Frontal cortex (tissue), 3 donors: ENCODE measurements at regions not wholly inside any gene's neighbourhood (a gene's known extent, or its start where the extent isn't known, plus 50 kb on each side); places are given as distances from the start of the nearest gene placed in this dataset.

Experiments used
- DNase-seq, 2 donors: peaks; one replicate each; pipeline ENCODE4 v3.0.0; 2012; ENCODE audit warnings: low spot score in 2 of 2
- FAIRE-seq: peaks from 2 replicates; lab custom pipeline; 2012; peaks lifted over from hg19 to GRCh38; lab: Jason Lieb, UNC
- donor health status: control.
- donor health status: control.
- donor health status: control.

DNA sequence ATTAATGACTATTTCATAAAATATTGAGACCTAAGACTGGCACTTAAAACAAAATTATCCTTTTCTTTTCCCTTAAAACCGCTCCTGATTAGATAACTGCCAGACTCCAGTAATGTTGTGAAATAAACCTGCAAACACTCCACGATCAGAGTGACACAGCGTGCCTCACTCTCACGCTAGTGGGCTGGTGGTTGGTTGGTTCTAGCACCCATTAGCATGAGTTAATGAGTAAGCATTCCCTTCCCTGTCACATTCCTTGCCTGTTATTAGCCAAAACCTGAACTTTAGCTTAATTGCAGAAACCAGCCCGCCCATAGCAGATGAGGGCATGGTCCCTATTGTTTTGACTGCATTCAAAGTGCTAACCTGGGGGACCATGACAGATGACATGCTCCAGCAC is 193.4 kb downstream of the CD83 start:
- FAIRE-seq, result no peak
- DNase-seq, result no peak

GRCh38 chr6:14312587-14312986 is 195.0 kb downstream of the CD83 start:
- no peak for FAIRE-seq
- no peak for DNase-seq

GRCh38 chr6:14313248-14313647 is 195.7 kb downstream of the CD83 start:
- FAIRE-seq, result no peak

DNA sequence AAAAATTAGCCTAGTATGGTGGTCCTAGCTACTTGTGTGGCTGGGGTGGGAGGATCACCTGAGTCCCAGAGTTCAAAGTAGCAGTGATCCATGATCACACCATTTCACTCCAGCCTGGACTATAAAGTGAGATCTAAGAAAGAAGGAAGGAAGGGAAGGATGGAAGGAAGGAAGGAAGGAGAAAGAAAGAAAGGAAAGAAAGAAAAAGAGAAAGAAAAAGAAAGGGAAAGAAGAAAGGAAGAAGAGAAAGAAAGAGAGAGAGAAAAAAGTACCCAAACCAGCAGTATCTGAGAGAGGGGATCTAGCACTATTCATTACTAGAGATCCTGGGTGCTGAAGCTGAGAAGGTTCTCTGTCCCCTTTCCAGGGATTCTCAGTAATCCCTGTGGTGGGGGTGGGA is 197.8 kb downstream of the CD83 start:
- FAIRE-seq (no peak), DNase-seq (no peak)

More at GRCh38 chr6:14313248-14313647, 195.7 kb downstream of the CD83 start:
- no peak for DNase-seq

- no peak for DNase-seq
- no peak for FAIRE-seq
These were observed 199.2 kb downstream of the CD83 start for GRCh38 chr6:14316651-14317386.

DNA sequence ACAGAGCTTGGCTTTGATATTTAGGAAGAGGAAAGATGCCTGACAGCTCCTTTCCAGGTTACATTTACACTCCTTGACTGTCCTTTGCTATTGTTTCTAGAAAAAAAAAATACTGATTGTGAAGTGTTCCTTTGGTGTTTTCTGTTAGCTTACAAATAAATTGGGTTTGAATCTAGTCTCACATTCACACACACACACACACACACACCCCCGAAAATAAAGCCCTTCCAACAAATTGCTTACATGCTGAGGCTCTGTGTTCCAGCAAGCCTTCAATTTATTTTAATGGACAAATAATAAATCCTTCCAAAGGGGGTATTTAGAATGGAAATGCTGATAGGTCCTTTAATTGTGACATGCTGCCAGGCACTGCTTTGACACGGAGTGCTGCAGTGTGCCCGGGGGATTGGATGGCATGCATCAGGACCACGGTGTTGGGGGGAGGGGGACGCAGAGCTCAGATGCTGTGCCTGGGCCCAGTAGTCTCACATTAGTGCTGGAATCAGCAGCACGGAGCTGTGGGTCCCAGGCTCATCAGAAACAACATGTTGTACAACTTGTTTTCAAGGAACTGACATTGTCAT is 199.9 kb downstream of the CD83 start:
- DNase-seq (no peak), FAIRE-seq (no peak)

GRCh38 chr6:14320332-14320731 is 202.8 kb downstream of the CD83 start:
- DNase-seq (no peak), FAIRE-seq (no peak)

- DNase-seq (no peak), FAIRE-seq (no peak)
These were observed 204.6 kb downstream of the CD83 start for GRCh38 chr6:14321992-14322772.

DNA sequence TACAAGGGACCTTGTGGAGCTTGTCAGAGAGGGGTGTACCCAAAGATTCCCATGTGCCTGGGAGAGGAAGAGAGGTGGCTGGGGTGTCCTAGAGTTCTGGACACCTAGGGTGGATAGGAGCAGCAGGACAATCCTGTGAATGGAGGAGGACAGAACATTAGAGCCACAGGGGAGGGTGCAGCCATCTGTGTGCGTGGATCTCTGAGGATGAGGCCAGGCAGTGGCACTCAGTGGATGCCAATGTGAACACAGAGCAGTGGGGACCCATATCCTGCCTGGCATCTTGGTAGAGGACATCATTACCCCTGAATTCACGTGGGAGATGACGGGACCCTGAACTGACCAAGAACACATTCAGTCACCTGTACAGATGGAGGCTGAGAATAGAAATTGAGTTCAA is 205.3 kb downstream of the CD83 start:
- DNase-seq (no peak), FAIRE-seq (no peak)

DNA sequence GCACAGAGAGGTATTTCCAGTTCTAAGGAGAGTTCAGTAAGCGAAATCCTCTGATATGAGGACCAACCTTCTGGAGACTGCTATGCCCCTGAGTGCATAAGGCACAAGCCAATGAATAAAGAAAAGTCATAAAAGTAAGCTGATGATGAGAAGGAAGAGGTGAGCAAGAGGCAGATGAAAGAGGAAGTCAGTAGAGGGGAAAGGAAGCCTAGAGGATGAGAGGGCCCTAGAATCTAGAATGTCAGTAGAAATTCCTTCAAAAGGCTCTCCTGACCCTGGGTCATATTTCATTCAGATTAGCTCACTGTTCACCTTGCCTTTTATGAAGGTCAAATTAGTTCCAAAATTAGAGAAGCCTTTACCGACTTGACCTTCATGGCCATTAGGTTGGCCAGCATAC is 209.2 kb downstream of the CD83 start:
- FAIRE-seq, result no peak
- DNase-seq, result no peak

- FAIRE-seq (no peak), DNase-seq (no peak)
These were observed 210.6 kb downstream of the CD83 start for GRCh38 chr6:14328163-14328562.

DNA sequence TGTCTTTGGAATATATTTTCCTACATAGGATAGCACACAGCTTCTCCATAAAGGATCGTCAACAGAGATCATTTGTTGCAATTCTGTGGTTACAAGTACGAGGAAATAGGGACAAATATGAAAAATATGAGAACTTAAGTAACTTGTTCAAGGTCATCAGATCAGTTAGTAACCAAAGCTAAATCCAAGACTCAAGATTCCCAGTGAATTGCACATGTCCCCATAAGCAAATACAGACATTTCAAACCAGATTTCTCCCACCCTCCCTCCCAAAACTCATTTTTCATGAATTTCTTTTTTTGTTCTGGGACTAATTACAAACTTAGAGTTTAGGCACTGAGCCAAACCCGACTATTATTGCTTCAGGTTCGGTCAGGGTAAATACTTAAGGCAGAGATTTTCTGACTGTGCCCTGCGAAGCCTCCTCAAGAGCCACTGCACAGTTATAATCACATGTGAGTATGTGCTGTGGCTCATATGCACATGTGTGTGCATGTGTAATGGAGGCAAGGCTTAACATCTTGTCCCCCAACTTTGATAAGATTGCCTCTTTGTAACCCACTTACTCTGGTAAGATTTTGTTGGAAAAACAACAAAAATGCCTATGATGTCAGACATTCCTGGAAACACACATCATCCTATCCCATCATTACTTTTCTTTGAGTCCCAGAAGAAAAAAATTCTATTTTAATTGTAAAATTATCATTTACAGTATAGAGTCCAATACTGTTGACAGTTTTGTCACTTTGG is 216.2 kb downstream of the CD83 start:
- no peak for FAIRE-seq
- DNase-seq, result no peak

- DNase-seq, result no peak
- FAIRE-seq, result no peak
These were observed 217.5 kb downstream of the CD83 start for GRCh38 chr6:14335071-14335470.

DNA sequence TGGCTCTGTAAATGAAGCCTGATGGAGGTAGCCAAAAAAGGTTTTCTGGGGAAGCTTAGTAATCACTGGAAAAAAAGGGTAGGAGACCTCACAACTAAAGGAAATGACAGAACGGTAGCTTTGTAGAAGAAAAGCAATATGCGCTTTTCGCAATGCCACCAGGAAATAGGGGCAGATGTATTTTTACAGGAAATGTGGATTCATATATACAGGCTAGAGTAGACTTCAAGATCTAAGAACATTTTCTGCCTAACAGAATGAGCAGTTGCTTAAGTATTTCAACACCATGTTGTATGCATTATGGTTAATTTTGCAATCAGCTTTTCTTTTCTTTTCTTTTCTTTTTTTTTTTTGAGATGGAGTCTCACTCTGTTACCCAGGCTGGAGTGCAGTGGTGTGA is 219.6 kb downstream of the CD83 start:
- no peak for FAIRE-seq
- DNase-seq, result no peak

- DNase-seq (no peak), FAIRE-seq (no peak)
These were observed 221.6 kb downstream of the CD83 start for GRCh38 chr6:14339172-14339571.

DNA sequence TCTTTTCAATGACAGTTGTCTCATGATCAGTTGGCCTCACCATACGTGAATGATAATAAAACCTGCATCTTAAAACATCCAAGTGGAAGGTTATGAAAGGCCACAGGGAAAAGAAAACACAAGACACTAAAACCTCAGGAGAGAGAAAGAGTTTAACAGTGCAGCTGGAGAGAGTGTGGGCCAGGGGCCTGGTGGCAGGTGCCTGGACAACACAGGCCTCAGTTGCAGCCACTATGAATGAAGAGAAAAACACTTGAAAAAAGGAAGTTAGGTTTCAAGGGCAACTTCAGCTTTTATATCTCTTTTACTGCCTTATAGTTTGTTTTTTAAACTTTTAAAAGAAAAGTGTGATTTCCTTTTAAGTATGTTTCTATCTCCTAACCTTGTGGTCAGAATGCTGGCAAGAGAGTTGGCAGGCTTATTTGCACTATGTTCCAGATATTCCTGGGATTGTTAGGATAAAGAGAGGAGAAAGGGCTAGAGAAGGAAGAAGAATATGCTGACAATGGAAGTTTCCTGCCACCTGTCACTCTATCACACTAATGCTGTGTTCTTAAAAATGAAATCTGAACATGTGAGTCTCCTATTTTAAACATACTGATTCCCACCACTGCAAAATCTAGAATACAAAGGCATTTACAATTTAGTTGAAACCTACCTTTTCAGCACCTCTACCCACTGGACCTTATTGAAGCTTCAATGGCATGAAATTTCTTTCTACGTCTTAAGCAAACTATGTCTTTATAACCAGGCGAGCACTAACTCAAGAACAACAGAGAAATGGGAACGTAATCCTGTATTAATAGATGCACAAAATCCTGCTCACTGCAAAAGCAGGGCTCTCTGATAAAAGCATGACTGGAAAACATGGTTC is 222.4 kb downstream of the CD83 start:
- FAIRE-seq (no peak), DNase-seq (no peak)

- FAIRE-seq (no peak), DNase-seq (no peak)
These were observed 226.9 kb downstream of the CD83 start for GRCh38 chr6:14344486-14344885.

DNA sequence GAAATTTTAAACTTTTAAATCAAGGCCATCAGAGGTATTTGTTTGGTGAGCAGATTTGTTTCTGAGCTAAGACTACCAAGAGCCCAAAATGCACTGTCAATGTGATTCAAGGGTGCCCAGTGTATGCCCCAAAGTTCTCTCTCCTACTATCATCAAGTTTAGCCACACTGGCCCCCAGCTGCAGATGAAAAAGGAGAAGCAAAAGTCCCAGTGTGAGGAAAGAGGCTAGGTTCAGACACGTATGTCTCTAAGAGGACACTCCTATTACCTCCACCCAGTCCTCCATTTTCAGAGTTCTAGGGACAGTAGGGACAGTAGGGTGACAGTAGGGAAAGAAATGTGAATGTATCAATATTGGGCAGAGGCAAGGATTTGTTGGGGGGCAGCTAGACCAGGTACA is 230.8 kb downstream of the CD83 start:
- DNase-seq, result no peak
- FAIRE-seq, result no peak

GRCh38 chr6:14349507-14349906 is 231.9 kb downstream of the CD83 start:
- FAIRE-seq (no peak), DNase-seq (no peak)

- DNase-seq (no peak), FAIRE-seq (no peak)
These were observed 232.6 kb downstream of the CD83 start for GRCh38 chr6:14350210-14350609.
